HAP-1 (cell line): ENCODE measurements at regions not wholly inside any gene's neighbourhood (a gene's known extent, or its start where the extent isn't known, plus 50 kb on each side); places are given as distances from the start of the nearest gene placed in this dataset.

Source experiments
- DNase-seq, 2 experiments: peaks; one replicate each; pipeline ENCODE4 v3.0.0-alpha.2; 2016 to 2020; ENCODE audit warnings: low spot score in 2 of 2
- H3K27me3 ChIP-seq: fragments of 250-450 bp; sonication (Bioruptor Pico); 2 replicates; pipeline ENCODE4 v1.5.1; 2020; ENCODE audit warnings: low read depth, mild to moderate bottlenecking, moderate library complexity
- H3K36me3 ChIP-seq: fragments of 250-450 bp; sonication (Bioruptor Pico); replicated peaks from 2 replicates; pipeline ENCODE4 v1.5.1; 2020; ENCODE audit warnings: mild to moderate bottlenecking
- H3K4me1 ChIP-seq: fragments of 250-450 bp; sonication (Bioruptor Pico); 2 replicates; pipeline ENCODE4 v1.5.1; 2020; ENCODE audit warnings: mild to moderate bottlenecking
- H3K4me3 ChIP-seq: fragments of 250-450 bp; sonication (Bioruptor Pico); 2 replicates; pipeline ENCODE4 v1.5.1; 2020; ENCODE audit warnings: mild to moderate bottlenecking, moderate library complexity
- H3K9me3 ChIP-seq: fragments of 250-450 bp; sonication (Bioruptor Pico); 2 replicates; pipeline ENCODE4 v1.5.1; 2020; ENCODE audit warnings: mild to moderate bottlenecking, moderate library complexity
- in situ Hi-C: fragments of 300-500 bp; cut with MboI; formaldehyde crosslinking; loops from 3 replicates; pipeline ENCODE4 v1.14.3; 2020; ENCODE audit warnings: low sequenced_read_pairs, inconsistent platforms, mixed read lengths

DNA sequence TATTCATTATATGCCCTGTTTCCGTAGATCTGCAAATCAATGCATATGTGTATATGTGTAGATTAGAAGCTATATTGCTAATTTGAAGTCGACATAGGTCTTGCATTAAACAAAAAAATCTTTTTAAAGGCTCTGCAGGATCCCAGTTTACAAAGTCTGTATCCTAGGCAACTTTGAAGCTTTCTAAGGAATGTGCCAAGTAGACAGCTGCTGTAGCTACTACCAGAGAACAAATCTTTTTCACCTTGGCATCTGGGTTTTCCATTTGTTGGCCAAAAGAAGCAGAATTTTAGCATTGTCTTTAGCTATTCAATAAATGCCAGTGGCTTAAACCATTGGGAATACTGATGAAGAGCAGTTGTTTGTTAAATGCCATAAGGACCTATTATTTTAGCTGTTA is 88.0 kb downstream of the NAA11 start:
- Histone ChIP-seq H3K36me3 (no peaks in the 10 kb centered on the region), H3K4me3 (no peak overlapping the region), H3K4me1 (no peaks in the 10 kb centered on the region), H3K27me3 (no peaks in the 10 kb centered on the region), H3K9me3 (no peaks in the 10 kb centered on the region)
- no peak for DNase-seq
- in situ Hi-C loops, result no loop called here

DNA sequence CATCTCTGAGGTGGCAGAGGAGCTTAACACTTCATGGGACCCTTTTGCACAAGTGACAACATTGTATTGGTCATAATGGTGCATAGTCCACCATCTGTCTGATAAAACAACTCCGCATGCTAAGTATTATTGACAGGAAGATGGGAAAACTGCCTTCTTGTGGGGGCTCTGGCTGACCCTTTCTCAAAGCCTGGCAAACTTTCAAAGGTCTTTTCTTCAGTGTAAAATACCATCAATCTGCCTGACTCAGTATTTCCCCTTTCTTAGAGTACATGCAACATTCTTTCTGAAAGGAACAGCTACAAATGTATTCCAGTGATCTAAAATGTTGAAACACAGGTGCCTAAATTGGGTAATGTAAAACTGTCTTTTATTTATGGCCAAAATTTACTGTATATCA is 89.1 kb downstream of the NAA11 start:
- H3K27me3 ChIP-seq, result no peaks in the 10 kb centered on the region
- in situ Hi-C loops, result no loop called here
- no peak for DNase-seq
- H3K36me3 ChIP-seq, result no peaks in the 10 kb centered on the region
- no peaks in the 10 kb centered on the region for H3K4me1 ChIP-seq
- H3K4me3 ChIP-seq, result no peak overlapping the region
- H3K9me3 ChIP-seq, result no peaks in the 10 kb centered on the region

DNA sequence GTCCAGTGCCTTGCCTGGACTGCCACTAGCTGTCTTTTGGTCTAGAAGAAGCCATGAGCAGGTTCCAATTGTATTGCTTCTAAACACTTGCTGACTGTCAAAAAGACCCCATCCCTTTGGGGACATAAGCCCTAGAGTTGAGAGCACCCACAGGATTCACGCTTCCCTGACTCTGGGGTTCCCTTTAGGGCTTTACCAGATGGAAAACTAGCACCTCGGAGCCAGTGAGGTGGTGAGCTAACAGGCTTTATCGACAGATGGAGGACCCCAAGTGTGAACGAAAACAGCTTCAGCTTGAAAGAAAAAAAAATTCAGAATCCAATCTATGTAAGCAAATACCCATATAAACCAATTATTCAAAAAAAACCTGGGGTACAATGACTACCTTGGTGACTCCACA is 90.8 kb downstream of the NAA11 start:
- Histone ChIP-seq H3K9me3 (no peaks in the 10 kb centered on the region), H3K27me3 (no peaks in the 10 kb centered on the region), H3K4me3 (no peak overlapping the region), H3K4me1 (no peaks in the 10 kb centered on the region), H3K36me3 (no peaks in the 10 kb centered on the region)
- in situ Hi-C loops, result no loop called here
- DNase-seq, result no peak

DNA sequence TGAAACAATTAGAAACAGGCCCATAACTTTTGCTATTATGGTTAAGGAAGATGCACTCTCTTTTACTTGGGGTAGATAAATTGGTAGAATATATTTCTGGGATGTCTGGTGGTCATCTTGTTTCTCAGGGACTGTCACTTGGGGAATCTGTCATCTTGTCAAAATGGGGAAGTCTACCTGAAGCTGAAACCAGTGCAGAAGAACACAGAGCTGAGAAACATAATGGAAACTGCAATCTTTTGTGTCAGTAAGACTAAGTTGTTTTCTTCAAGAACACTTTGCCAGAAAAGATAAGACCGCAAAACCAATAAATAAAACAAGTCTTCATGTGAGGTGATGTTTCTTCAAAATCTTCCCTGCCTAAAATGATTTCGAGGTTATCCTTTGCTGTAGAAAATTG is 92.0 kb downstream of the NAA11 start:
- DNase-seq, result no peak
- Histone ChIP-seq H3K27me3 (no peaks in the 10 kb centered on the region), H3K4me1 (no peaks in the 10 kb centered on the region), H3K36me3 (no peaks in the 10 kb centered on the region), H3K9me3 (no peaks in the 10 kb centered on the region), H3K4me3 (no peak overlapping the region)
- in situ Hi-C loops, result no loop called here

DNA sequence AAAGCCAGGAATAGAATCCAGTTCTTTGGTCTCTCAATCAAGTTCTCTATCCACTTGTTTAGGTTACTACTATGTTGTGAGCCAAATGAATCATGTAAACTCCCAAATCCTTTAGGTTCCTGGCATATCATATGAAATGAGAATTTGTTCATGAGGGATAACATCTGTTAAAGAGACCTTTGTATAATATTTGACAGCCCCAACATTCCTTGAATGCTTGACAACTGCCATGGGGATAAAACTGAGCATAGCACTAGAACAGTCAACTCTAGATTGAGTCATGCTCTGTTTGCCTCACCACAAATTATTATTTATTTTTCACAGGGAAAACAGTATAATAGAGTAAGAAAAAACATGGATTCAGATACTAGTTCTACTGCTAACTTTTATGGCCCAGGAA is 93.3 kb downstream of the NAA11 start:
- Histone ChIP-seq H3K4me3 (no peak overlapping the region), H3K4me1 (no peaks in the 10 kb centered on the region), H3K36me3 (no peaks in the 10 kb centered on the region), H3K9me3 (no peaks in the 10 kb centered on the region), H3K27me3 (no peaks in the 10 kb centered on the region)
- in situ Hi-C loops, result no loop called here
- DNase-seq, result no peak

DNA sequence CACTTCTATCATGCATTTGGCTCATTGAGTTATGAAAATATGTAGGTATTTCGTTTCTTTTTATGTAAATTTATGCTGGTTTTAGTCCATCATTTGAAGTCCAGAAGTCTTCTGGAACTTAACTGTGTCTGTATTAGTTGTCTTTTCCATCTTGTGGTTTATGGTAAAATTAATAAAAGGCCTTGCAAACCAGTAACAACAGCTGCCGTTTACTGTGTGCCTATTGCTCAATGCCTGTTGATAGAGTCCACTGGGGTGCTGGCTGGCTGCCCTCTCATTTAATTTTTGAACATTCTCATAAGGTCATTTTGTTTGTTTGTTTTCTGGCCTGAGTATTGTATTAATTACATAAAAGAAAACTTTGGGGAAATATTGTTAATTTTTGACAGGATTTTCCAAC is 98.0 kb downstream of the NAA11 start:
- Histone ChIP-seq H3K27me3 (no peaks in the 10 kb centered on the region), H3K36me3 (no peaks in the 10 kb centered on the region), H3K4me3 (no peak overlapping the region), H3K4me1 (no peaks in the 10 kb centered on the region), H3K9me3 (no peaks in the 10 kb centered on the region)
- in situ Hi-C loops, result no loop called here
- DNase-seq, result no peak

DNA sequence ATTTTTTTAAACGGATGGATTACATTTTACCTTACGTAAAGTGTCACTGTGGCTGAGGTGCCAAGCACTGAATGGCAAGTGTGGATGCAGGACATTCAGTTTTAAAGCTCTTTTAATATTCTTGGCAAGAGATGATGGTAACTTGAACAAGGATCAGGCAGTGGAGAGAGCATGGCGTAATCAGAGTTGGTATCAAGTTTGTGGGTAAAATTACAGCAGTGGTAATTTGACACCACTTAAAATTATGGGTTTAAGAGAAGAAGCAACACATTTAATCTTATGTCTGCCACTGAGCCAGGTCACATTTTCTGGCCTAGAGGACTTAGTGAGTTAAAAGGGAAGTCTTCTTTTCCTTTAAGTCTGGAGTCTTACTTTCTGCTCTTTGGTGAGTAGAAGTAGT is 100.5 kb downstream of the NAA11 start:
- in situ Hi-C loops, result no loop called here
- Histone ChIP-seq H3K9me3 (no peaks in the 10 kb centered on the region), H3K27me3 (no peaks in the 10 kb centered on the region), H3K4me1 (no peaks in the 10 kb centered on the region), H3K36me3 (no peaks in the 10 kb centered on the region), H3K4me3 (no peak overlapping the region)
- DNase-seq, result no peak

DNA sequence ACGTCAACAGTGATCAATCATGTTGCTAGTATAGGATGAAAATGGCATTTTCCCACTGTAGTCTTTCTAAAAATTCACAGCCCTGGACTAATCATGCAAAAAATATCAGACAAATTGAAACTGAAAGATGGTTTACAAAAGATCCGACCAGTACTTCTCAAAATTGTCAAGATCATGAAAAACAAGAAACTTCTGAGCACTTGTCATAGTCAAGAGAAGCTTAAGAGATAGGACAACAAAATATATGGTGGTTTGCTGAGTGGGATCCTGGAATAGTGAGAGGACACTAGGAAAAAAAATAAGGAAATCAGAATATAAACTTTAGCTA is 101.1 kb downstream of the NAA11 start:
- in situ Hi-C loops, result no loop called here
- Histone ChIP-seq H3K27me3 (no peaks in the 10 kb centered on the region), H3K36me3 (no peaks in the 10 kb centered on the region), H3K4me1 (no peaks in the 10 kb centered on the region), H3K4me3 (no peak overlapping the region), H3K9me3 (no peaks in the 10 kb centered on the region)
- DNase-seq, result no peak

DNA sequence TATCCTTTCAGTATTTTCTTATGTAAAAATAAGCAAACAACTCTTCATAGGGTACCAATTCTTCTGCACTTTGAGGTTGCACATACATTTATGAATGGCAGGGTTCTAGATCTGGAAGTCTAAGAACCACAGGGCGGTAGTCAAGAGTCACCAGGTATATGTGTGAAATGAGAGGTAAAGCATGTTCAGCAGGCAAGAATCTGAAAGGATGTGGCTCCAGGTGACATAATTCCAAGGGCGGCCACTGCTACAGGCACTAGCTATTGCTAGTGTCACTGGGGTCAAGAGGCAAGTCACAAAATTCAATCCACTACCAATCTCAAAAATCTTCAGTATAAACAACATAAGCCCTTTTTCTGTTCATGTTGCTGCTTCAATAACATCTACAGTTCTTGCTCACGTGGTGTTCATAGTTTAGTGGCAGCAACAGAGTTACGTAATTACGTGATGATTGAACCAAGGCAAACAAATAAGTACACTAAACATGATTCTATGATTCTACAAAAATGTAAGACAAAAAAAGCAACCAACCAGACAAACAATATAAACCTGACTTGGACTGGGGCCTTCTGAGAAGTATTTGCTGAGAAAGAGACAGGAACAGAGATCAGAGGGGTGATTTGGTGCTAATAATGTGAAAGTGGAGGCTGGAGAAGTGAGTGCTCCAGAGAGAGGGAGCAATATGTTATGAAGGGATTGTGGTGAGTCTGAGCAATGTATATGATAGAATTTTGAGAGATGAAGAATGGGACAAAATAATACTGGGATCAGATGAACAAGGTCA is 101.7 kb downstream of the NAA11 start:
- in situ Hi-C loops, result no loop called here
- Histone ChIP-seq H3K27me3 (no peaks in the 10 kb centered on the region), H3K4me3 (no peak overlapping the region), H3K9me3 (no peaks in the 10 kb centered on the region), H3K36me3 (no peaks in the 10 kb centered on the region), H3K4me1 (no peaks in the 10 kb centered on the region)
- no peak for DNase-seq

DNA sequence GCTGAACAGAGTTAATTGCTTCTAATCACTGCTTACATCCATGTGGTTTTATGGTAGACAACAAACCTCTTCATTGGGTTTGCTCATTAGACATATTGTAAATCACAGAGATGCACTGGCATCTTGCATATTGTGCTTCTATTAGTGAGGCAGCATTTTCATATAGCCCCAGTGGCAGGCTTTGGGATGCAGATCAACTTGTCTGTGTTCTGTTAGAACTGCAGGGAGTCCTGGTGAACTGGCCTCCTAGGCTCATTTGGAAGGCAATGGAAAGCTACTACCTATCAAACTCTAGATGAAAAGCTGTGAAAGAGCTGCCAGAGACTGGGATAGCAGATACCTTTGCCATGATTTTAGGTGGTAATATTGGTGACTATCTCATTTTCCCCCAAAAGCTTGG is 108.8 kb downstream of the NAA11 start:
- Histone ChIP-seq H3K4me3 (no peak overlapping the region), H3K27me3 (no peaks in the 10 kb centered on the region), H3K36me3 (no peaks in the 10 kb centered on the region), H3K9me3 (no peaks in the 10 kb centered on the region), H3K4me1 (no peaks in the 10 kb centered on the region)
- in situ Hi-C loops, result no loop called here
- no peak for DNase-seq

DNA sequence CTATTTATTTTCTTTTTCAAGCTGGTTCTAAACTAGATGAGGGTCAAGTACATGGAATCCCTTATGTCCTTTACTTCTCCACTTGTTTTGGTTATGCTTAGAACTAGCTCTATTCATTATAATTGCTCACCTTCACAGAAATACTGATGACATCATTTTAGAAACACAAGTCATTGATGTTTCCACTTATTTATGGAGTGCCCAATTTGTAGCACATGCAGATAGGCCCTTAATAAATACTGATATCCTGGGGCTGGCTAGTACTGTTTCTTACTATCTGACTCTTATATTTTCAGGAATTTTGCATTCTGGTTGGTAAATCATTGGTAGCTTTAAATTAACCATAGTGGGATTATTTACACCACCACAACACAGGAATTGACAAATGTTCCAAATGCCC is 112.2 kb downstream of the NAA11 start:
- in situ Hi-C loops, result no loop called here
- DNase-seq, result no peak
- Histone ChIP-seq H3K9me3 (no peaks in the 10 kb centered on the region), H3K36me3 (no peaks in the 10 kb centered on the region), H3K4me3 (no peak overlapping the region), H3K4me1 (no peaks in the 10 kb centered on the region), H3K27me3 (no peaks in the 10 kb centered on the region)

DNA sequence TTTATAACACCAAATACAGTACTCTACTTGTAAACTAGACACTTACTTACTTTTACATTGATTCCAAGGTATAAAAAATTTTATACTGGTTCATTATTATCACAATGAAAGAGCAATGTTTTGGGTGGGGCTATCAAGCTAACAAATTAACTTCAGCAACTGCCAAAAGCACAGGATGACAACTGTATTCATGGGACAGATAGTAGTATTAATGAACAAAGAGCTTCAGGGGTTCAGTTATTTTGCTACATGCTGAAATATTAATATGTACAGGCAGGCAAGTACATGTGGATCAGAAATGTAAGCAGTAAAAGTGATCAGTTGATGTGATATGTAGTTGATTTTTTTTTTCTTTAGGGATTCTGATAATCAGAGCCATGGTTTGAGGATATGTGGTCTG is 112.9 kb downstream of the NAA11 start:
- no peaks in the 10 kb centered on the region for H3K9me3 ChIP-seq
- in situ Hi-C loops, result no loop called here

DNA sequence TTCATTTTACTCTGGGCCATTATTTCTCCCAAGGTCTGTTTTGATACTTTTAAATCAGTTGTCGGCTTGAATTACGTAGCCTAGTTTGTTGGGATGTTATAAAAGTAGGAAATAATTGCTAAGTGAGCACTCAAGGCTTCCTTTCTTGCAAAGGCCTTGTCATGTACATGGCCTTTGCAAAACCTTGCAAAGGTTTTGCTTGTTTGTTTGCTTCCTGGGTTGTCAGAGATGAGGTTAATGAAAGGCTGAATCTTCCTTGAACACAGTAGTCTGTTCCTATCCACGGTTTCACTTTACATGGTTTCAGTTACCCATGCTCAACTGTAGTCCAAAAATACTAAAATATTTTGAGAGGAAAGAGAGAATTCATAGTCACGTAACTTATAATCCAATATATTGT is 113.5 kb downstream of the NAA11 start:
- no peak for DNase-seq
- in situ Hi-C loops, result no loop called here
- no peaks in the 10 kb centered on the region for H3K36me3 ChIP-seq
- no peaks in the 10 kb centered on the region for H3K27me3 ChIP-seq
- no peak overlapping the region for H3K4me3 ChIP-seq
- H3K9me3 ChIP-seq, result no peaks in the 10 kb centered on the region
- H3K4me1 ChIP-seq, result no peaks in the 10 kb centered on the region

More for the DNA sequence above, 112.9 kb downstream of the NAA11 start:
- DNase-seq, result no peak
- Histone ChIP-seq H3K4me3 (no peak overlapping the region), H3K27me3 (no peaks in the 10 kb centered on the region), H3K36me3 (no peaks in the 10 kb centered on the region), H3K4me1 (no peaks in the 10 kb centered on the region)

DNA sequence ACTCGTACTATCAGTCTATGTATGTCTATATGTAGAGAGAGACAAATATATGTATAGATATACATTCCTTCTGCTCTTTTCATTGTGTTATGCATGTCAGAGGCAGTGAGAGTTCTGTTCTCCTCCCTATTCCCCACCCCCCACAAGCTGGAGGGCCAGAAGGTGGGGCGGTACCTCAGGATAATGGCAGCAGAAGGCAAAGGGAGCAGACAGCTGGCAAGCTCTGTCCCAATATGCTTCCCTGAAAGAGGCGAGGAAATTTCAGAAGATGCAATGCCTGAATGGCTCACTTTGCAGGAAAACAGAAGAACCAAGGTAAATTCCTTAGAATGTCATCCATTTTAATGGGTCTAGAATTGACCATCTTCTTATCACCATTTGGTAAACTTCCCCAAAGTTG is 114.4 kb downstream of the NAA11 start:
- Histone ChIP-seq H3K9me3 (no peaks in the 10 kb centered on the region), H3K27me3 (no peaks in the 10 kb centered on the region), H3K4me3 (no peak overlapping the region), H3K4me1 (no peaks in the 10 kb centered on the region), H3K36me3 (no peaks in the 10 kb centered on the region)
- in situ Hi-C loops, result no loop called here
- no peak for DNase-seq

DNA sequence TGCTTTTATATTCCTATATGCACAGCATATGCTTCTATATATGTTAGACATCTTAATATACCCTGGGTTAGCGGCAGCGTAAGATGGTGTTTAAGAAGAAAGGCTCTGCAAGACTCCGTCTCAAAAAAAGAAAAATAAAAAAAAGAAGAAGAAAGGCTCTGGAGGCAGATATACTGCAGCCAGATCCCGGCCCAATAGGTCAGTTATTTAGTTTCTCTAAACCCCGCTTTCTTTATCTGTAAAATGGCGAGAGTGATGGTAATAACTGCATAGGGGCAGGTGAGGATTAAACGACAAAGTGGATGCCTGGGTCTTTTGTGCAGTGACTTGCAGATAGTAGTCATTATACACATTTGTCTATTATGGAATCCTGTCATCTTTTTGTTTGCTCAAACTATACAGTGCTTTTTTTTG is 115.2 kb downstream of the NAA11 start:
- Histone ChIP-seq H3K4me3 (no peak overlapping the region), H3K36me3 (no peaks in the 10 kb centered on the region), H3K27me3 (no peaks in the 10 kb centered on the region), H3K4me1 (no peaks in the 10 kb centered on the region), H3K9me3 (no peaks in the 10 kb centered on the region)
- in situ Hi-C loops, result no loop called here
- DNase-seq, result no peak
